OCI-LY1 (cell line): ENCODE measurements at regions not wholly inside any gene's neighbourhood (a gene's known extent, or its start where the extent isn't known, plus 50 kb on each side); places are given as distances from the start of the nearest gene placed in this dataset.

ENCODE experiments used
- H2AFZ ChIP-seq: fragments of 200-600 bp; sonication (generic), shearing (Covaris generic); 2 replicates; pipeline ENCODE4 v1.6.0; 2014; ENCODE audit warnings: antibody characterized with exemption, mild to moderate bottlenecking, low read length
- H3F3A ChIP-seq: fragments of 200-600 bp; sonication (generic), shearing (Covaris generic); 2 replicates; pipeline ENCODE4 v1.6.0; 2014; ENCODE audit warnings: mild to moderate bottlenecking, antibody characterized with exemption, low read length, moderate library complexity; ENCODE audit not compliant: insufficient read depth
- H3K27ac ChIP-seq: fragments of 200-600 bp; sonication (generic); 2 replicates; pipeline ENCODE4 v1.5.1; 2014; ENCODE audit warnings: low read length, mixed run types, mild to moderate bottlenecking, low read depth; ENCODE audit not compliant: poor library complexity, severe bottlenecking
- H3K27me3 ChIP-seq: fragments of 200-600 bp; sonication (generic); 2 replicates; pipeline ENCODE4 v1.6.0; 2014; ENCODE audit warnings: antibody characterized with exemption, mild to moderate bottlenecking, low read length, moderate library complexity; ENCODE audit not compliant: insufficient read depth
- H3K36me3 ChIP-seq: fragments of 200-600 bp; sonication (generic); 2 replicates; pipeline ENCODE4 v1.6.1; 2014; ENCODE audit warnings: mild to moderate bottlenecking, antibody characterized with exemption, low read length, moderate library complexity, mixed read lengths; ENCODE audit not compliant: insufficient read depth
- H3K4me1 ChIP-seq: fragments of 200-600 bp; sonication (generic); 2 replicates; pipeline ENCODE4 v1.5.1; 2014; ENCODE audit warnings: mild to moderate bottlenecking, low read length, moderate library complexity; ENCODE audit not compliant: insufficient read depth, severe bottlenecking
- H3K4me2 ChIP-seq: fragments of 200-600 bp; sonication (generic), shearing (Covaris generic); 2 replicates; pipeline ENCODE4 v1.6.1; 2014; ENCODE audit warnings: low read length
- H3K4me3 ChIP-seq: fragments of 200-600 bp; sonication (generic); 2 replicates; pipeline ENCODE4 v1.5.1; 2014; ENCODE audit warnings: low read length, low read depth, mild to moderate bottlenecking, mixed read lengths; ENCODE audit not compliant: poor library complexity, severe bottlenecking
- H3K79me2 ChIP-seq: fragments of 200-600 bp; shearing (Covaris generic); 2 replicates; pipeline ENCODE4 v1.6.1; 2016; ENCODE audit warnings: mixed run types, low read length, mixed read lengths; ENCODE audit not compliant: insufficient read depth
- H3K9ac ChIP-seq: fragments of 200-600 bp; sonication (generic), shearing (Covaris generic); 2 replicates; pipeline ENCODE4 v1.6.1; 2014; ENCODE audit warnings: mild to moderate bottlenecking, low read length, mixed read lengths
- H3K9me2 ChIP-seq: fragments of 200-600 bp; sonication (generic), shearing (Covaris generic); 2 replicates; pipeline ENCODE4 v1.6.1; 2014; ENCODE audit warnings: low read depth, mild to moderate bottlenecking, low read length, mixed read lengths
- H3K9me3 ChIP-seq: fragments of 200-600 bp; shearing (Covaris generic); 2 replicates; pipeline ENCODE4 v1.6.1; 2014; ENCODE audit warnings: low read length, mixed read lengths
- H4K20me1 ChIP-seq: fragments of 200-600 bp; sonication (generic), shearing (Covaris generic); 2 replicates; pipeline ENCODE4 v1.6.0; 2016; ENCODE audit warnings: mild to moderate bottlenecking, low read length; ENCODE audit not compliant: insufficient read depth
- EZH2 ChIP-seq: fragments of 200-600 bp; sonication (generic), shearing (Covaris generic); IDR thresholded peaks from 2 replicates; pipeline ENCODE4 v1.8.0; 2017; ENCODE audit warnings: borderline replicate concordance, mixed run types, mild to moderate bottlenecking, antibody characterized with exemption, low read length, moderate library complexity, mixed read lengths
- TF ChIP-seq, protein P1 (sequence below): fragments of 200-600 bp; sonication (generic), shearing (Covaris generic); IDR thresholded peaks from 2 replicates; pipeline ENCODE4 v1.5.1; 2017; ENCODE audit warnings: mild to moderate bottlenecking, antibody characterized with exemption, low read length, moderate library complexity, mixed read lengths

DNA sequence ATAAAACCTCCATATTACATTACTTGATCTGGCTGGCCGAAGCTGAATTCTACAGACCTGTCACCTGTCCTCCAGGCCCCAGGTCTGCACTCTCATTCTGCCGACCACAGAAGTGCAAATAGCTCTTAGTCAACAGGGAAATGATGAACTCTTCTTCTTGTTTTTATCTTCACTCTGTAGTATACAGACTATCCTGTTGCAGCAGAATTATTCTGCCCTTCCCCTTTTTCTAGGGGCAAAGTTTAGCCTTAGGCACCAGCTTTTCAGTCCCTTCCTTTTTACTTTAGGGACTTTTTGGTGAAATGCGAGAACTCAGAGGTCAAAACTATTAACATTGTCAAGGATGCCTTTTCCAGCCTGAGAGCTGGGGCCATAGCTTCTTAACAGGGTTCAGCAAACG, 229.6 kb upstream of the EGLN3 start:
- no peak overlapping the region for H3K4me3 ChIP-seq
- no peak overlapping the region for H3K9ac ChIP-seq
- TF ChIP-seq EZH2: no peak
- TF ChIP-seq, protein P1, sequence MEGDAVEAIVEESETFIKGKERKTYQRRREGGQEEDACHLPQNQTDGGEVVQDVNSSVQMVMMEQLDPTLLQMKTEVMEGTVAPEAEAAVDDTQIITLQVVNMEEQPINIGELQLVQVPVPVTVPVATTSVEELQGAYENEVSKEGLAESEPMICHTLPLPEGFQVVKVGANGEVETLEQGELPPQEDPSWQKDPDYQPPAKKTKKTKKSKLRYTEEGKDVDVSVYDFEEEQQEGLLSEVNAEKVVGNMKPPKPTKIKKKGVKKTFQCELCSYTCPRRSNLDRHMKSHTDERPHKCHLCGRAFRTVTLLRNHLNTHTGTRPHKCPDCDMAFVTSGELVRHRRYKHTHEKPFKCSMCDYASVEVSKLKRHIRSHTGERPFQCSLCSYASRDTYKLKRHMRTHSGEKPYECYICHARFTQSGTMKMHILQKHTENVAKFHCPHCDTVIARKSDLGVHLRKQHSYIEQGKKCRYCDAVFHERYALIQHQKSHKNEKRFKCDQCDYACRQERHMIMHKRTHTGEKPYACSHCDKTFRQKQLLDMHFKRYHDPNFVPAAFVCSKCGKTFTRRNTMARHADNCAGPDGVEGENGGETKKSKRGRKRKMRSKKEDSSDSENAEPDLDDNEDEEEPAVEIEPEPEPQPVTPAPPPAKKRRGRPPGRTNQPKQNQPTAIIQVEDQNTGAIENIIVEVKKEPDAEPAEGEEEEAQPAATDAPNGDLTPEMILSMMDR: no peak
- H4K20me1 ChIP-seq: no peaks in the 10 kb centered on the region
- H3K4me2 ChIP-seq: no peak overlapping the region
- no peaks in the 10 kb centered on the region for H3K9me3 ChIP-seq
- H3K4me1 ChIP-seq: no peaks in the 10 kb centered on the region
- H3F3A ChIP-seq: no peaks in the 10 kb centered on the region
- H3K79me2 ChIP-seq: no peaks in the 10 kb centered on the region
- no peaks in the 10 kb centered on the region for H3K27me3 ChIP-seq
- no peaks in the 10 kb centered on the region for H3K36me3 ChIP-seq
- no peak overlapping the region for H3K27ac ChIP-seq
- H3K9me2 ChIP-seq: no peaks in the 10 kb centered on the region
- no peak overlapping the region for H2AFZ ChIP-seq

DNA sequence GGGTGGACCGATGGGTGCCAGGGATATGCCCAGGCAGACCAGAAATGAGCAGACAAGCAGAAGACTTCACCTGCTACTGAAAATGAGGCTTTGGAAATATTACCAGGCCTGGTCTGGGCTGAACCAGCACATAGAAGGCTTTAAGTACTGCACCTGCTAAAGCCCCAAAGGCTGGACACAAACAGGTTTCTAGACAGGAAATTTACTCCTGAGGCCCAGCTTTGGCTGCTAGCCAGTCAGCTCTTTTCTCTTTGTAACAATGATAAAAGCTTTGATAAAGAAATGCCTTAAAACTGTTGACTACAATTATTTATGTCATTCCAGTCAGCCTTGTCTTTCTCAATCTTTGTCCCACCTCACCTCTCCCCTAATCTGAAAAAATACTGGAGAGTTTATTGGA, 228.9 kb upstream of the EGLN3 start:
- Histone ChIP-seq H3K4me1 (no peaks in the 10 kb centered on the region), H3K9me3 (no peaks in the 10 kb centered on the region), H3K79me2 (no peaks in the 10 kb centered on the region), H3K9me2 (no peaks in the 10 kb centered on the region), H3K4me3 (no peak overlapping the region), H3F3A (no peaks in the 10 kb centered on the region), H3K36me3 (no peaks in the 10 kb centered on the region), H3K27ac (no peak overlapping the region), H3K4me2 (no peak overlapping the region), H2AFZ (no peak overlapping the region), H3K27me3 (no peaks in the 10 kb centered on the region), H4K20me1 (no peaks in the 10 kb centered on the region), H3K9ac (no peak overlapping the region)
- TF ChIP-seq EZH2: no peak
- TF ChIP-seq, protein P1: no peak

DNA sequence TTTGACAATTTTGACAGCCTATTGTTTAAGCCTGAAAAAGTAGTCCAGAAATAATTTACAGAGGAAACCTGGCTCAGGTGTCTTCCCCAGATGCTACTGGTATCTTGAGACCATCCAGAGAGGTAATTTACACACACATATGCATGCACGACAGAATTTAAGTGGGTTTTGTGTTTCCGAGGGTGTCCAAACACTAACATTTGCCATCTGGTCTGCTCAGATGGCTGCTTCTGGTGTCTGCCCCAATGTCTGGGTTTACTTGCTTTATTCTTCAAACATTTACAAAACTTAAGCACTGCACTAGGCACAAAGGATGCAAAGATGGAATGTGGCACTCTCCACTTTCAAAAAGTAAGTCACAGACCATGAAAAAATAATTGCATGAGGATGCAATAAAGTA, 226.6 kb upstream of the EGLN3 start:
- H4K20me1 ChIP-seq: no peaks in the 10 kb centered on the region
- no peak overlapping the region for H3K9ac ChIP-seq
- no peaks in the 10 kb centered on the region for H3K79me2 ChIP-seq
- no peaks in the 10 kb centered on the region for H3K9me2 ChIP-seq
- TF ChIP-seq, protein P1: no peak
- TF ChIP-seq EZH2: no peak
- H3K36me3 ChIP-seq: no peaks in the 10 kb centered on the region
- no peaks in the 10 kb centered on the region for H3F3A ChIP-seq
- no peaks in the 10 kb centered on the region for H3K4me1 ChIP-seq
- no peaks in the 10 kb centered on the region for H3K9me3 ChIP-seq
- no peak overlapping the region for H3K27ac ChIP-seq
- H3K4me3 ChIP-seq: no peak overlapping the region
- H3K4me2 ChIP-seq: no peak overlapping the region
- H3K27me3 ChIP-seq: no peaks in the 10 kb centered on the region
- no peak overlapping the region for H2AFZ ChIP-seq
